Psoas muscle (tissue), 7 donors: ENCODE measurements at regions not wholly inside any gene's neighbourhood (a gene's known extent, or its start where the extent isn't known, plus 50 kb on each side); places are given as distances from the start of the nearest gene placed in this dataset.
A peak's percentile ranks its signal among the peaks of the same experiment; 100 is the strongest.

ENCODE experiments used
- ATAC-seq, 4 donors: fragments of 200-7000 bp; cut with Tn5 transposase; one replicate each; pipeline ENCODE4 v1.9.1; 2020; ENCODE audit warnings: moderate library complexity in 3 of 4, mild to moderate bottlenecking in 2 of 4
- DNase-seq, 2 donors: peaks; one replicate each; pipeline ENCODE4 v3.0.0-alpha.2; 2020
- H3K27ac ChIP-seq: fragments of 200-600 bp; one replicate; pipeline ENCODE4 v1.8.0; 2022
- H3K27me3 ChIP-seq, 3 donors: fragments of 200-600 bp in 1 of 3; one replicate each; pipeline versions ENCODE4 v1.6.1 to v1.8.0; 2013 to 2022; ENCODE audit warnings: low read length in 2 of 3, mild to moderate bottlenecking in 2 of 3, moderate library complexity in 1 of 3; ENCODE audit not compliant: insufficient read depth in 3 of 3
- H3K36me3 ChIP-seq, 2 donors: fragments of 200-600 bp in 1 of 2; one replicate each; pipeline versions ENCODE4 v1.6.1 to v1.8.0; 2013 to 2022; ENCODE audit warnings: low read depth in 1 of 2, mild to moderate bottlenecking in 1 of 2, moderate library complexity in 1 of 2; ENCODE audit not compliant: insufficient read depth in 1 of 2
- H3K4me1 ChIP-seq: fragments of 200-600 bp; one replicate; pipeline ENCODE4 v1.8.0; 2022
- H3K4me3 ChIP-seq: fragments of 200-600 bp; one replicate; pipeline ENCODE4 v1.8.0; 2022; ENCODE audit warnings: mild to moderate bottlenecking
- H3K9me3 ChIP-seq: fragments of 200-600 bp; one replicate; pipeline ENCODE4 v1.8.0; 2022
- WGBS, 3 donors: extraction: QIAGEN DNeasy Blood & Tissue Kit; methylation state at CpG; one replicate each; pipeline versions ENCODE4 v1.1.6 to v1.1.7; 2013; 5-methylcytosine and 5-hydroxymethylcytosine counted together
- intact Hi-C, 2 donors: fragments of 100-400 bp; cut with DNase I; formaldehyde crosslinking; loops; one replicate each; pipeline versions ENCODE4 v1.11.0 to v1.14.2; 2022
- TF ChIP-seq, protein P1 (sequence below): fragments of 200-600 bp; IDR thresholded peaks from one replicate; pipeline ENCODE4 v1.8.0; 2022; ENCODE audit warnings: antibody characterized with exemption
- donor health status: healthy with polysubstance abuse.
- donor health status: DM: no; HTN: no; CAD: no; lungs with moderate emphysema.
- donor health status: Bipolar disorder and iron deficiency.
- donor health status: healthy.
- donor health status: DM: yes; HTN: yes; CAD: no.
- donor health status: DM: no; HTN: no; CAD: no.
- donor health status: DM: yes; HTN: yes; CAD: no.

DNA sequence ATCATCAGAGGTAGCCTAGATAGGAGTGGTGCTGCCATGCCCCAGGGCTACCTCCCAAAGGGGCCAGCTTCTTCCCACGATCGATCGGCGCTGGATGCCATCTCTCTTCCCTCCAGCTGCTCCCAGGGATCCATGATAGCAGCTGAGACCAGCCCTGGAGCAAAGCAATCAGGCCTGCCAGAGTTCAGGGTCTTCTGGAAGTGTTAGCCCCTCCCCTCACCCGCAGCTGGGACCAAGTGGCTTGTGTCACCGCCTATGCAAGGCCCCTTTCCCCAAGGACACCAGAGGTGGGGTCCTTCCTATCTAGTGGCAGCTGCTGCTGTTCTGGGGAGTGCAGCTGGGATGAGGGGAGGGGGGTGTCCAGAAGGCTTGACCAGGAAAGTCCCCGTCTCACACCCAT is 87.0 kb downstream of the IRF2BPL start:
- DNase-seq (no peak), ATAC-seq (no peak)
- Histone ChIP-seq H3K27ac (no peak overlapping the region), H3K4me3 (no peak overlapping the region), H3K36me3 (no peaks in the 10 kb centered on the region), H3K4me1 (peaks cover 21% of the 10 kb centered on the region), H3K27me3 (no peaks in the 10 kb centered on the region), H3K9me3 (no peaks in the 10 kb centered on the region)
- 72 to 81% (median 77%) methylated on average over 7 of the region's 7 CpGs for WGBS, 3 donors
- intact Hi-C loops: no loop called here
- TF ChIP-seq, protein P1, sequence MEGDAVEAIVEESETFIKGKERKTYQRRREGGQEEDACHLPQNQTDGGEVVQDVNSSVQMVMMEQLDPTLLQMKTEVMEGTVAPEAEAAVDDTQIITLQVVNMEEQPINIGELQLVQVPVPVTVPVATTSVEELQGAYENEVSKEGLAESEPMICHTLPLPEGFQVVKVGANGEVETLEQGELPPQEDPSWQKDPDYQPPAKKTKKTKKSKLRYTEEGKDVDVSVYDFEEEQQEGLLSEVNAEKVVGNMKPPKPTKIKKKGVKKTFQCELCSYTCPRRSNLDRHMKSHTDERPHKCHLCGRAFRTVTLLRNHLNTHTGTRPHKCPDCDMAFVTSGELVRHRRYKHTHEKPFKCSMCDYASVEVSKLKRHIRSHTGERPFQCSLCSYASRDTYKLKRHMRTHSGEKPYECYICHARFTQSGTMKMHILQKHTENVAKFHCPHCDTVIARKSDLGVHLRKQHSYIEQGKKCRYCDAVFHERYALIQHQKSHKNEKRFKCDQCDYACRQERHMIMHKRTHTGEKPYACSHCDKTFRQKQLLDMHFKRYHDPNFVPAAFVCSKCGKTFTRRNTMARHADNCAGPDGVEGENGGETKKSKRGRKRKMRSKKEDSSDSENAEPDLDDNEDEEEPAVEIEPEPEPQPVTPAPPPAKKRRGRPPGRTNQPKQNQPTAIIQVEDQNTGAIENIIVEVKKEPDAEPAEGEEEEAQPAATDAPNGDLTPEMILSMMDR: no peak

DNA sequence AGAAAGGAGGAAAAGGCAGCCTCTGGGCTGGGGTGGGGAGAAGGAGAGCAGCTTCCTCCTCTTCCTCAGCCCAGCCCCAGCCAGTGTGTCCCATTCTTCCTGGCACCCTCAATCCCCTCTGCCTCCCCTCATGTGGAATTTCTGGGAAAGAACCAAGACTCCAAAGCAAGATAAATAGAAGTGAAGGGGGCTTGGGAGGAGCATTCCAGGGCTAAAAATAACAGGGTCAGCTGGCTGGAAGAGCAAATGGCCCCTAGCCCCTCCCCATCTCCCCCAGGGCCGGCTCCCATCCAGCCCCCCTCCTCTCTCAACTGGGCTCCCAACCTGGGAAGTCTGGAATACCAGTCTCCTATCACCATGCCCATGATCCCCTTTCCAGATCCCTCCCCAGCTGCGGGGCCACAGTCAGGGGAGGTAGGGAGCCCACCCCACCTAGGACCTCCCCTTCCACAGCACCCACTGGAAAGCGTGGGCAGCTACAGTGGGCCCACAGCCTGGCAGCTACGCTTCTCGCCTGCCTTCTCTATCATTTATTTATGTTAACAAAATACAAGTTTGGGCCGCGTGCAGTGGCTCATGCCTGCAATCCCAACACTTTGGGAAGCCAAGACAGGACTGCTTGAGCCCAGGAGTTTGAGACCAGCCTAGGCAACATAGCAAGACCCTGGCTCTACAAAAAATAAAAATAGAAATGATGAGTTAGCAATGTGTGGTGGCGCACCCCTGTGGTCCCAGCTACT is 88.3 kb downstream of the IRF2BPL start:
- intact Hi-C loops: no loop called here
- H3K36me3 ChIP-seq: no peaks in the 10 kb centered on the region
- TF ChIP-seq, protein P1: no peak
- peaks cover 21% of the 10 kb centered on the region for H3K4me1 ChIP-seq
- WGBS, 3 donors: 73 to 77% (median 75%) methylated on average over 8 of the region's 8 CpGs
- no peak overlapping the region for H3K4me3 ChIP-seq
- no peak for DNase-seq
- H3K27me3 ChIP-seq: no peaks in the 10 kb centered on the region
- no peaks in the 10 kb centered on the region for H3K9me3 ChIP-seq
- no peak overlapping the region for H3K27ac ChIP-seq
- no peak for ATAC-seq

DNA sequence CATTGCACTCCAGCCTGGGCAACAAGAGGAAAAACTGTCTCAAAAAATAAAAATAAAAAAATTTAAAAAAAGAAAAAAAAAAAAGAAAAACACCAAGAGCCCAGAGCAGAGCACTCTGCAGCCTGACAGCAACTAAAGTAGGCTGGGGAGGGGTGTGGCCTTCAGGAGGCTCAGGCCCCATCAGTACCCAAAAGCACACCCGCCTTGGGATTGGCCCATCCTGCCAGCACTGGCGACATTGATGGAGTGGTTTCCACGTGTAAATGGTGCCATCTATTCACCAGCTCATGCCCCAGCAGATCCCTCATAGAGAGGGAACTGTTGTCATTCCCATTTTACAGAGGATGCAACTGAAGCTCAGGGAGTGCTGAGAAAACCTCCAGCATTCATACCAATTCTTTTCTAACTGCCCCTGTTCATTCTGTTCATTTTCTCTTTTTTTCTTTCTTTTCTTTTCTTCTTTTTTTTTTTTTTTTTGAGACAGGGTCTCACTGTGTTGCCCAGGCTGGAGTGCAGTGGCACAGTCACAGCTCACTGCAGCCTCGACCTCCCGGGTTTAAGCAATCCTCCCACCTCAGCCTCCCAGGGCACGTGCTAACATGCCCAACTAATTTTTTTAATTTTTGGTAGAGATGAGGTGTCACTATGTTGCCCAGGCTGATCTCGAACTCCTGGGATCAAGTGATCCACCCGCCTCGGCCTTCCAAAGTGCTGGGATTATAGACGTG is 89.3 kb downstream of the IRF2BPL start:
- Histone ChIP-seq H3K27me3 (no peaks in the 10 kb centered on the region), H3K27ac (peak overlapping the region; percentile 86), H3K4me1 (peaks cover 21% of the 10 kb centered on the region), H3K4me3 (no peak overlapping the region), H3K36me3 (no peaks in the 10 kb centered on the region), H3K9me3 (no peaks in the 10 kb centered on the region)
- DNase-seq: no peak
- WGBS, 3 donors: 63 to 75% (median 68%) methylated on average over 10 of the region's 10 CpGs
- intact Hi-C loops: no loop called here
- ATAC-seq: no peak
- TF ChIP-seq, protein P1: no peak

DNA sequence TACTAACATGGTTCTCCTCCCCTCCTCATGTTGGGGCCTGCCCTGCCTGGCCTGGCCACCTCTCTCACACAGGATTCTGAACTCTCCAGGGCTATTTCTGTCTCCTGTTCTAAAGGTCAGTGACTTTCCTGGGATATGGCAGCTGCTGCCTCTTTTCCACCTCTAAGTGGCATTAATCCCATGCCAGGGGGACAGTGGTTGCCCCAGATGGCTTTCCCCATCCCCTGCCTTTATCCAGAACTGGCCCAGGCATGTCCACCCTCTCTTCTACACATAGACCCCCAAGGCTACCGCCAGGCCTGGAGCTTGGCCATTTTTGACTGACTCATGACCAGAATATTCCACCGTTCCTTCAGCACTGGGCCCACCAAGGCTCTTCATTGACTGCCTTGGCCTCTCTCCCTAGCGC is 90.4 kb downstream of the IRF2BPL start:
- TF ChIP-seq, protein P1: no peak
- DNase-seq (no peak), ATAC-seq (peak; percentile 23 to 80 (median 65))
- WGBS, 3 donors: 40 to 64% (median 43%) methylated on average over 3 of the region's 3 CpGs
- Histone ChIP-seq H3K27me3 (no peaks in the 10 kb centered on the region), H3K4me1 (peaks cover 21% of the 10 kb centered on the region), H3K36me3 (no peaks in the 10 kb centered on the region), H3K27ac (peak overlapping the region; percentile 86), H3K4me3 (no peak overlapping the region), H3K9me3 (no peaks in the 10 kb centered on the region)
- intact Hi-C loops: no loop called here
